Common myeloid progenitor, CD34-positive (primary cell): ENCODE measurements at regions not wholly inside any gene's neighbourhood (a gene's known extent, or its start where the extent isn't known, plus 50 kb on each side); places are given as distances from the start of the nearest gene placed in this dataset.
A peak's percentile ranks its signal among the peaks of the same experiment; 100 is the strongest.

Source experiments
- CTCF ChIA-PET: fragments of 350-600 bp; sonication (Branson Sonifier 250); formaldehyde crosslinking; loops from one replicate; lab custom pipeline; 2021; ENCODE audit warnings: antibody characterized with exemption; lab: Charles Lee
- POLR2A ChIA-PET: fragments of 350-600 bp; sonication (Branson Sonifier 250); formaldehyde crosslinking; loops from one replicate; lab custom pipeline; 2021; ENCODE audit warnings: antibody characterized with exemption; lab: Charles Lee
- DNase-seq, 3 donors: peaks; one replicate each; pipeline versions ENCODE4 v3.0.0 to v3.0.0-alpha.2; 2013
- H3K27ac ChIP-seq, 2 experiments: 1 replicate in 1 of 2; 2 replicates in 1 of 2; pipeline ENCODE4 v1.7.0; 2013; ENCODE audit warnings: inconsistent platforms in 2 of 2, low read length in 2 of 2, mild to moderate bottlenecking in 2 of 2, low read depth in 1 of 2, moderate library complexity in 1 of 2; ENCODE audit not compliant: severe bottlenecking in 2 of 2, insufficient read depth in 1 of 2, poor library complexity in 1 of 2
- H3K27me3 ChIP-seq, 5 experiments: replicated peaks in 2 of 5; 1 replicate in 3 of 5; 2 replicates in 2 of 5; pipeline versions ENCODE4 v1.6.1 to v1.7.0; 2013; ENCODE audit warnings: low read length in 4 of 5, mild to moderate bottlenecking in 2 of 5, moderate library complexity in 2 of 5, inconsistent platforms in 1 of 5; ENCODE audit not compliant: insufficient read depth in 5 of 5, control insufficient read depth in 4 of 5
- H3K36me3 ChIP-seq, 4 experiments: 1 replicate in 2 of 4; 2 replicates in 2 of 4; pipeline versions ENCODE4 v1.6.1 to v1.7.0; 2013; ENCODE audit warnings: low read length in 3 of 4, control low read depth in 1 of 4, mild to moderate bottlenecking in 1 of 4; ENCODE audit not compliant: control insufficient read depth in 4 of 4, insufficient read depth in 4 of 4
- H3K4me1 ChIP-seq, 4 experiments: 1 replicate in 3 of 4; 2 replicates in 1 of 4; pipeline versions ENCODE4 v1.6.1 to v1.7.1; 2013; ENCODE audit warnings: low read length in 3 of 4, mild to moderate bottlenecking in 3 of 4, control low read depth in 1 of 4, inconsistent platforms in 1 of 4, moderate library complexity in 1 of 4; ENCODE audit not compliant: control insufficient read depth in 4 of 4, insufficient read depth in 4 of 4; ENCODE audit errors: control extremely low read depth in 1 of 4
- H3K4me3 ChIP-seq, 7 experiments: 1 replicate in 4 of 7; 2 replicates in 3 of 7; pipeline versions ENCODE4 v1.5.1 to v1.7.0; 2013; ENCODE audit warnings: mild to moderate bottlenecking in 7 of 7, low read length in 6 of 7, moderate library complexity in 6 of 7, inconsistent platforms in 2 of 7, low read depth in 2 of 7, control low read depth in 1 of 7; ENCODE audit not compliant: insufficient read depth in 4 of 7, control insufficient read depth in 1 of 7; ENCODE audit errors: extremely low read depth in 1 of 7
- H3K9me3 ChIP-seq, 5 experiments: 1 replicate in 4 of 5; 2 replicates in 1 of 5; pipeline versions ENCODE4 v1.6.1 to v1.7.1; 2013; ENCODE audit warnings: low read length in 4 of 5, mild to moderate bottlenecking in 2 of 5, inconsistent platforms in 1 of 5, low read depth in 1 of 5, moderate library complexity in 1 of 5; ENCODE audit not compliant: control insufficient read depth in 4 of 5, insufficient read depth in 2 of 5; ENCODE audit errors: control extremely low read depth in 1 of 5
- WGBS: methylation state at CpG from one replicate; pipeline ENCODE4 v1.1.5; 2013; ENCODE audit not compliant: insufficient coverage; 5-methylcytosine and 5-hydroxymethylcytosine counted together

- no CpG with 5 or more reads among the region's 3 CpGs for WGBS
- H3K4me1 ChIP-seq, result peaks cover 0 to under 1% (median 0%) of the 10 kb centered on the region in 4 experiments
- CTCF ChIA-PET, result no interaction called here
- no peaks in the 10 kb centered on the region for H3K36me3 ChIP-seq
- H3K27me3 ChIP-seq, result no peaks in the 10 kb centered on the region
- H3K27ac ChIP-seq, result no peak overlapping the region
- POLR2A ChIA-PET, result no interaction called here
- H3K4me3 ChIP-seq, result no peak overlapping the region
- no peaks in the 10 kb centered on the region for H3K9me3 ChIP-seq
- DNase-seq, result no peak
These were observed 716.0 kb upstream of the STXBP6 start for GRCh38 chr14:25765909-25766308.

GRCh38 chr14:25759920-25760655, 710.1 kb upstream of the STXBP6 start:
- no peaks in the 10 kb centered on the region for H3K36me3 ChIP-seq
- no peaks in the 10 kb centered on the region for H3K27me3 ChIP-seq
- WGBS, result 57% methylated on average over 2 of the region's 9 CpGs
- H3K4me1 ChIP-seq, result peaks cover 0 to 9% (median 0%) of the 10 kb centered on the region in 4 experiments
- peak in 2 of 3 donors; percentile 47 to 64 for DNase-seq
- H3K9me3 ChIP-seq, result no peaks in the 10 kb centered on the region
- no peak overlapping the region for H3K4me3 ChIP-seq
- POLR2A ChIA-PET, result no interaction called here
- no peak overlapping the region for H3K27ac ChIP-seq
- CTCF ChIA-PET, result no interaction called here

- peaks cover 0 to 2% (median 0%) of the 10 kb centered on the region in 5 experiments for H3K9me3 ChIP-seq
- no peak overlapping the region for H3K4me3 ChIP-seq
- WGBS, result 67% methylated on average over 1 of the region's 2 CpGs
- H3K36me3 ChIP-seq, result no peaks in the 10 kb centered on the region
- DNase-seq, result no peak
- no peaks in the 10 kb centered on the region for H3K27me3 ChIP-seq
- H3K4me1 ChIP-seq, result peaks cover 0 to 9% (median 0%) of the 10 kb centered on the region in 4 experiments
- POLR2A ChIA-PET, result no interaction called here
- CTCF ChIA-PET, result no interaction called here
- no peak overlapping the region for H3K27ac ChIP-seq
These were observed 709.3 kb upstream of the STXBP6 start for GRCh38 chr14:25759256-25759655.

GRCh38 chr14:25757364-25757763, 707.4 kb upstream of the STXBP6 start:
- DNase-seq, result no peak
- peaks cover 0 to 10% (median 0%) of the 10 kb centered on the region in 4 experiments for H3K4me1 ChIP-seq
- ChIA-PET CTCF (no interaction called here), POLR2A (no interaction called here)
- no peak overlapping the region for H3K4me3 ChIP-seq
- WGBS, result 83% methylated on average over 2 of the region's 3 CpGs
- H3K27me3 ChIP-seq, result no peaks in the 10 kb centered on the region
- H3K27ac ChIP-seq, result no peak overlapping the region
- no peaks in the 10 kb centered on the region for H3K36me3 ChIP-seq
- H3K9me3 ChIP-seq, result peaks cover 0 to 2% (median 0%) of the 10 kb centered on the region in 5 experiments

- Histone ChIP-seq H3K36me3 (no peaks in the 10 kb centered on the region), H3K27ac (no peak overlapping the region), H3K27me3 (no peaks in the 10 kb centered on the region), H3K4me3 (no peak overlapping the region), H3K4me1 (peaks cover 0 to 10% (median 0%) of the 10 kb centered on the region in 4 experiments), H3K9me3 (peaks cover 0 to 2% (median 0%) of the 10 kb centered on the region in 5 experiments)
- CTCF ChIA-PET, result no interaction called here
- no peak for DNase-seq
- POLR2A ChIA-PET, result no interaction called here
- 97% methylated on average over 3 of the region's 4 CpGs for WGBS
These were observed 706.9 kb upstream of the STXBP6 start for GRCh38 chr14:25756876-25757275.

DNA sequence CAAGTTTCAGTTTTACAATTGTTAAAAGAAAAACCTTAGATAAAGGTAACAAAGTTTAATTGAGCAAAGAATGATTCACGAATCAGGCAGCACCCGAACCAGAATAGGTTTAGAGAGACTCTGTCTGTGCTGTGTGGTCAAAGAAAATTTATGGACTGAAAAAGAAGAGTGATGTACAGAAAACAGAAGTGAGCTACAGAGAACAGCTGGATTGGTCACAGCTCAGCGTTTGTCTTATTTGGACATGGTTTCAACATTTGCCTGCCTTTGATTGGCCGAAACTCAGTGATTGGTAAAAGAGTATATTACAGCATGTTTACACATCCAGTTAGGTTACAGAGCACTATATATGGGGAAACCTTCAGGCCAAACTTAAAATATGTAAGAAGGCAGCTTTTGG, 703.2 kb upstream of the STXBP6 start:
- WGBS, result 15% methylated on average over 2 of the region's 4 CpGs
- H3K27ac ChIP-seq, result no peak overlapping the region
- peaks cover 0 to 2% (median 0%) of the 10 kb centered on the region in 5 experiments for H3K9me3 ChIP-seq
- peaks cover 0 to 1% (median 0%) of the 10 kb centered on the region in 4 experiments for H3K4me1 ChIP-seq
- no peaks in the 10 kb centered on the region for H3K27me3 ChIP-seq
- ChIA-PET CTCF (no interaction called here), POLR2A (no interaction called here)
- no peak overlapping the region for H3K4me3 ChIP-seq
- DNase-seq, result peak in 2 of 3 donors; percentile 21 to 28
- H3K36me3 ChIP-seq, result no peaks in the 10 kb centered on the region

GRCh38 chr14:25750436-25750835, 700.5 kb upstream of the STXBP6 start:
- WGBS, result 100% methylated on average over 1 of the region's 1 CpG
- CTCF ChIA-PET, result no interaction called here
- H3K4me3 ChIP-seq, result no peak overlapping the region
- H3K9me3 ChIP-seq, result peaks cover 0 to 2% (median 0%) of the 10 kb centered on the region in 5 experiments
- H3K36me3 ChIP-seq, result no peaks in the 10 kb centered on the region
- H3K4me1 ChIP-seq, result peaks cover 0 to 1% (median 0%) of the 10 kb centered on the region in 4 experiments
- DNase-seq, result no peak
- no peak overlapping the region for H3K27ac ChIP-seq
- H3K27me3 ChIP-seq, result no peaks in the 10 kb centered on the region
- POLR2A ChIA-PET, result no interaction called here
